GM21381 (cell line): ENCODE measurements at regions not wholly inside any gene's neighbourhood (a gene's known extent, or its start where the extent isn't known, plus 50 kb on each side); places are given as distances from the start of the nearest gene placed in this dataset.
"Not testable (repeated sequence)": the region's sequence is repeated elsewhere in the genome, so short reads cannot be mapped to it uniquely, and the experiment has no call there.

Source experiments
- ATAC-seq: cut with Tn5 transposase; IDR thresholded peaks from one replicate; pipeline ENCODE4 v1.9.1; 2021; ENCODE audit warnings: mild to moderate bottlenecking, moderate library complexity; ENCODE audit not compliant: unreplicated experiment

DNA sequence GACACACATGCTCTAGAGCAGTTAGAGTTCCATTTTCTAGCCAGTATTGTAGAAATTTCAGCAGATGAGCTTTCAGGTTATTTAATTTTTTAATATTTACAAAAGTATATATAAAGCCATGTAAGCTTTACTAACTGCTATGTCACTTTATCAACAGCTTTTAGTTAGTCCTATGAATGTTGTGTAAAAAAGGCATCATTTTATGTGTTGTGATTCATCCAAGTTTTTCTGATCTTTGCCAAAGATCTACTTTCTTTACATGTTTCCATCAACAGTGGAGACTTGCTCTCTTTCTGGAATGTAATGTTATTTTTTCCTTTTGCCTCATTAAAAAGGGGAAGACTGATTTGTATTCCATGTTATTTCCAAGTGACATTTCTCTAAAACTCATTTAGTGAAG is 125.2 kb upstream of the TFPI start:
- no peak for ATAC-seq

DNA sequence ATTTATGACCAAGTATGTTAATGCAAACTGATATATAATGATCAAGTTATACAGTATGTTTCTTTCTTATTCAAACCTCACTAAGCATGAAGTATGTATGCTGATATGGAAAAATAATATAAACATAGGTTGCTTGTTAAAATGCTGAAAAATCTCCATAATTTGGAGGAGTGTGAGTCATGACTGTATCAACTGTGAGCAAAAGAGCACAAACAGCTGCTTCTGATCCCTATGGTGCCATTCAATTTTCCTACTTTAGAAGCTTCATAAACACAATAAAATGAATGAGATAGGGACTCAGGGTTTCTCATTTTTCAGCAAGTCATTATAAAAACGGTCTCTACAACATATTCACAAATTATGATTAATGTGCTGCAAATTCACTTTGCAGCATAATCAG is 129.9 kb upstream of the TFPI start:
- ATAC-seq, result no peak

DNA sequence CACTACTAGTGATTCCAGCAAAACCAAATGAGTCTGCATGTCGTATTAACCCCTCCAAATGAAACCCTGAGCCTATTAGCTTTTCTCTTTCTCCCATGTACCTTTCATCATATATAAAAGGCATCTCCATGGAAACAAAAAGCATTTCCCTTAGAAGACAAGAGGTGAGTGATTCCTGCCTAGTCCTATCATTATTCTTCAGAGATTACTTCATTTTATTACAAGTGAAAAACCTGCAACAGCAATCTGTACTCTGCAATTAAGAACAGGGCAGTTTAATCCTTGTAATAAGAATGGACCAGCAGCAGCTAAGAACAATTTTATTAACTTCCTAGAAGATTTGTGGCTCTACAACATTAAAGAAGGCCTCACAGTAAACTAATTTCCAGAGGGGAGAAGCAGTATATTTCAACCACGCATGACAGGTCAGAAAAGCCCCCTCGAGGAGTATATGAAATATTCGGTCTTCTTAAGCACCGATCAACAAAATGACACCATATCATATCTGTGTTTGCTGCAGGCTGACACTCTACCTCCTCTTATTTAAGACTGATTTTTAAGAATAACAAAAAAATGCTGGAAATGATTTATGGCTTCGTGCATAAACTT is 132.3 kb upstream of the TFPI start:
- ATAC-seq, result no peak

GRCh38 chr2:187687585-187687984 is 133.3 kb upstream of the TFPI start:
- ATAC-seq, result no peak

GRCh38 chr2:187689372-187689771 is 135.1 kb upstream of the TFPI start:
- ATAC-seq, result no peak

- no peak for ATAC-seq
Observed at GRCh38 chr2:187693923-187694322, 139.7 kb upstream of the TFPI start.

DNA sequence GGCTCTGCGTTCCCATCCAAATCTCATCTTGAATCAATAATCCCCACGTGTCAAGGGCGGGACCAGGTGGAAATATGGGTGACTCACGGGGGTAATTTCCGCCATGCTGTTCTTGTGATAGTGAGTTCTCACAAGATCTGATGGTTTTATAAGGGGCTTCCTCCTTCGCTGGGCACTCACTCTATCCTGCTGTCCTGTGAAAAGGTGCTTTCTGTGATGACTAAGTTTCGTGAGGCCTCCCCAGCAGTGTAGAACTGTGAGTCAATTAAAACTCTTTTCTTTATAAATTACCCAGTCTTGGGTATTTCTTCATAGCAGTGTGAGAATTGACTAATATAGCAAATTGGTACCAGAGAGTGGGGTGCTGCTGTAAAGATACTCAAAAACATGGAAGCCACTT is 142.4 kb upstream of the TFPI start:
- ATAC-seq, result not testable (repeated sequence)

DNA sequence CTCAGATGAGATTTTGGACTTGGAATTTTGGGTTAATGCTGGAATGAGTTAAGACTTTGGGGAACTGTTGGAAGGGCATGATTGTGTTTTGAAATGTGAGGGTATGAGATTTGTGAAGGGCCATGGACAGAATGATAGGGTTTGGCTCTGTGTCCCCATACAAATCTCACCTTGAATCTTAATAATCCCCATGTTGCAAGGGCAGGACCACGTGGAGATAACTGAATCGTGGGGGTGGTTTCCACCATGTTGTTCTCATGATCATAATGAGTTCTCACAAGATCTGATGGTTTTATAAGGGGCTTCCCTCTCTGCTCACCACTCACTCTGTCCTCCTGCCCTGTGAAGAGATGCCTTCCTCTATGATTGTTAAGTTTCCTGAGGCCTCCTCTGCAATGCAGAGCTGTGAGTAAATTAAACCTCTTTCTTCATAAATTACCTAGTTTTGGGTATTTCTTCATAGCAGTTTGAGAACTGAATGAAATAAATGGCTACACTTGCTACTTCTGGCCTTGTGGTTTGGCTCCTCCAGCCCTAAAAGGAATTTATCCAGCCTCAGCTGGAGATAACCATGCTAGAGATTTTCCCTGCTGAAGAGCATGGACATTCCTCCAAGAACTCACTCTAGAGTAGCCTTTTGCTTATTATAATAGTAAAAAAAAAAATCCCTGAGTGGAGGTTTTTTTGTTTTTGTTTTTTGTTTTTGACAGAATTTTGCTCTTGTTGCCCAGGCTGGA is 144.3 kb upstream of the TFPI start:
- no peak for ATAC-seq

- ATAC-seq, result no peak
Observed at GRCh38 chr2:187702157-187702556, 147.9 kb upstream of the TFPI start.

- no peak for ATAC-seq
Observed at GRCh38 chr2:187708272-187708671, 154.0 kb upstream of the TFPI start.

DNA sequence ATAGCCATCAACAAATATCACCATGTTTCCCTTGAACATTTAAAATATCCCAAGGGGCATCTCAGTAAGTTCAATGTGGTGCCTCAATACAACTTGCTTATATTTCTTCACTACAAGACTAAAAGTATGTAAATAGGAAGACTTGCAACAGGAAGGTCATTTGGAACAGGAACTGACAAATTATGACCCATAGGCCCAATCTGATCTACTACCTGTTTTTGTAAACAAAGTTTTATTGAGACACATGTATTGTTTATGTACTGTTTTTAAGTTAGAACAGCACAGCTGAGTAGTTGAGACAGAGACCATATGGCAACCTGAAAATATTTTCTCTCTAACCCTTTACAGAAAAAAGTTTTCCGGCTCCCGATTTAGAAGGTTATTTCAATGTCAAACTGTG is 154.8 kb upstream of the TFPI start:
- ATAC-seq, result no peak

GRCh38 chr2:187710791-187711521 is 156.7 kb upstream of the TFPI start:
- ATAC-seq, result no peak

GRCh38 chr2:187715590-187715989 is 161.4 kb upstream of the TFPI start:
- ATAC-seq, result no peak

- no peak for ATAC-seq
Observed at GRCh38 chr2:187716301-187716700, 162.1 kb upstream of the TFPI start.

DNA sequence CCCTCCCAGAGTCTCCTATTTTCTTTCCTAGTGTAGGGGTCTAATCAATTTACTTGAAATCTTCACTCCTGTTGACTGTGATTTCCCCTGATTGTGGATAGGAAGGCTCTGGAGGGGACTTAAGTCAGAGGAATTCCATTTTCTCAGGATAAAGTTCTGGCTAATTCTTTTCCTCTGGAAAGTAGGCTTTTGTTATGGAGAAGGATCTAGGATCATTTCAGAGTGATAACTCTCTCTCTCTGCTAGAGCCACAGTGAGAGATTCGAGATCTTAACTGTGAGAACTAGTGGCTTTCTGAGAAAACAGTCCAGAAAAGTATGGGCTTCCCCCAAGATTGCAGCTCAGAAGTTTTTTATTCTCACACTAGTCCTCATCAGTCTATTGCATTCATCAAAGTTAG is 163.9 kb upstream of the TFPI start:
- ATAC-seq, result no peak

DNA sequence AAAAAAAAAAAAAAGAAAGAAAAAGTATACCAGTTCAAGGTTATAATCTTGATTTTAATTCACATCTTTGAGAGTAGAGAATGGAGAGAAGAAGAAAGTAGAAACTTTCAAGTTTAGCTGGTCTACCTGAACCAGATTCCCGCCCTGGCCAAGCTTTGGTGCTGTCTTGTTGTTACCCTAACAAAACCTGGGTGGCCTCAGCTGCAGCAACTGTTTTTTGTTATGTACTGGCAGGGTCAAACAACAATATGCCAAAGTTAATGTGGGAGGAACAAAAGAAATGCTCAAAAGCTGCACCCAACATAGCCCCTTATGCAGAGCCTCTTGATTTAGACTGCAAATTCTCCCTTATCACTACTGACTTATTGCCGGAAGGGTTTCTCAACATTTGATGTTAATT is 165.3 kb upstream of the TFPI start:
- no peak for ATAC-seq

- no peak for ATAC-seq
Observed at GRCh38 chr2:187748958-187749357, 194.7 kb upstream of the TFPI start.

DNA sequence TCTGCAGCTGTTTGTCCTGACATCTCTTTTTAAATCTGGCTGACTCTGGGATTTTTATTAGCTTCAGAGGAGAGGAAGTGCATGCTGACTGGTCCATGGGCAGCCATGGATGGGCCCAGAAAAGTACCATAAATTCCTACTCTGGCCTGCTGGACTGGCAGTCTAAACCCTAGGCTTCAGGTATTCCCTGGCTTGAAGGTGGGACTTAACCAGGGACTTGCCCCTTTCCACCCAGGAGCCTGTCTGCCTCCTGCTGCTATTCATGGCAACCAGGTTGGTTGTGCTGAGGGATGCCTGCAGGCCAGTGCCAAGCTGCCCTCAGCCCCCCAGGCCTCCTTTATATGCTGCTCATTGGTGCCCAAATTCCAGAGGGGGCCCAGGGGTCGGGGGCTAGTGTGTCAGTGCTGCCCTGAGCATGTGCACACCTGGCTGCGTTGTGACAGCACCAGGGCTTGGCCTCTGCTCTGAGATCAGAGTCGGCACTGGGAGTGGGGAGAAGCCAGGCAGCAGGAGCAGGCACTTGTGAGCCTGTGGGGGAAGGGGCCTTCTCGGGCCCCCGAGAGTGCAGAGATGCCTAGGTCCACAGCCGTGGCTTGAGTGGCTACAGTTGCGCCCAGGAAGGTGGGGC is 195.7 kb upstream of the TFPI start:
- ATAC-seq, result no peak

GRCh38 chr2:187768995-187769394 is 214.8 kb upstream of the TFPI start:
- no peak for ATAC-seq

DNA sequence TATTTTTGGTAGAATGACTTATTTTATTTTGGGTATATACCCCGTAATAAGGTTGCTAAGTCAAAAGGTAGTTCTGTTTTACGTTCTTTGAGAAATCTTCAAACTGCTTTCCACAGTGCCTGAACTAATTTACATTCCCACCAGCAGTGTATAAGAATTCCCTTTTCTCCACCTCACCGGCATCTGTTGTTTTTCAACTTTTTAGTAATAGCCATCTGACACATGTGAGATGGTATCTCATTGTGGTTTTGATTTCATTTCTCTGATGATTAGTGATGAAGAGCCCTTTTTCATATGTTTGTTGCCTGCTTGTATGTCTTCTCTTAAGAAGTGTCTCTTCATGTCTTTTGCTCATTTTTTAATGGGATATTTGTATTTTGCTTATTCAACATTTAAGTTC is 215.2 kb upstream of the TFPI start:
- ATAC-seq, result no peak

DNA sequence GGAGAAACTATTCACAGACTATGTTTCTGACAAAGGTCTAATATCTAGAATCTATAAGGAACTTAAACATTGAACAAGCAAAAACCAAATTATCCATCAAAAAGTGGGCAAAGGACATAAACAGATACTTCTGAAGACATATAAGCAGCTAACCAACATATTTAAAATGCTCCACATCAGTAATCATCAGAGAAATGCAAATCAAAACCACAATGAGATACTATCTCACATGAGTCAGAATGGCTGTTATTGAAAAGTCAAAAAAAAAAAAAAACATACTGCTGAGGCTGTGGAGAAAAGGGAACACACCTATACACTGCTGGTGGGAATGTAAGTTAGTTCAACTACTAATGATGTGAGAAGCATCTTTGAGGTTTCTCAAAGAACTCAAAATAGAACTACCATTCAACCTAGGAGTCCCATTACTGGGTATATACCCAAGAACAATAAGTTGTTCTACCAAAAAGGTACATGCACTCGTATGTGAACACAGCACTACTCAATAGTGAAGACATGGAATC is 220.4 kb upstream of the TFPI start:
- no peak for ATAC-seq

DNA sequence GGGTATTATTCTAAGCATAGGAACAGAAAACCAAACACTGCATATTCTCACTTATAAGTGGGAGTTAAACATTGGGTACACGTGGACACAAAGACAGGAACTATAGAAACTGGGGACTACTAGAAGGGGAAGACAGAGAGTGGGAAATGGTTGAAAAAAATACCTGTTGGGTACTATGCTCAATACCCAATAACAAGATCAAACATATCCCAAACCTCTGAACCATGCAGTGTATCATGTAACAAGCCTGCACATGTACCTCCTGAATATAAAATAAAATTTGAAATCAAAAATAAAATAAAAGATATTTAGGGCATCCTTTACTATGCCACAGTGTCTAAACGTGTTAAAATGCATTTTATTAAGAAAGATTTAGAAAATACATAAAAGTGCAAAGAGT is 221.0 kb upstream of the TFPI start:
- no peak for ATAC-seq
